Activated T-cell treated with anti-CD3 and anti-CD28 coated beads for 1 hour (primary cell): ENCODE measurements at regions not wholly inside any gene's neighbourhood (a gene's known extent, or its start where the extent isn't known, plus 50 kb on each side); places are given as distances from the start of the nearest gene placed in this dataset.
A peak's percentile ranks its signal among the peaks of the same experiment; 100 is the strongest.
"Not testable (repeated sequence)": the region's sequence is repeated elsewhere in the genome, so short reads cannot be mapped to it uniquely, and the experiment has no call there.

Source experiments
- DNase-seq: peaks from one replicate; pipeline ENCODE4 v3.0.0-alpha.2; 2020; ENCODE audit warnings: low read depth

DNA sequence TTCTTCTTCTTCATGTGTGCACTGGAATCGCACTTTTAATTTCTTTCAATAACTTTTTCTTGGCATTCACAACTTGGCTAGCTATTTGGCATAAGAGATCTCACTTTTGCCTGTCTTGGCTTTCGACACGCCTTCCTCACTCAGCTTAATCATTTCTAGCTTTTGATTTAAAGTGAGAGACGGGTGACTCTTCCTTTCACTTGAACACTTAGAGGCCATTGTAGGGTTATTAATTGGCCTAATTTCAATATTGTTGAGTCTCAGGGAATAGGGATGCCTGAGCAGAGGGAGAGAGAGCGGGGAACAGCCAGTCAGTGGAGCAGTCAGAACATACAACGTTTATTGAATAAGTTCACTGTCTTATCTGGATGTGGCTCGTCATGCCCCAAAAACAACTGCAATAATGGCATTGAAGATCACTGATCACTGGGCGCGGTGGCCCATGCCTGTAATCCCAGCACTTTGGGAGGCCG, 200.3 kb downstream of the SEC14L1 start:
- no peak for DNase-seq

DNA sequence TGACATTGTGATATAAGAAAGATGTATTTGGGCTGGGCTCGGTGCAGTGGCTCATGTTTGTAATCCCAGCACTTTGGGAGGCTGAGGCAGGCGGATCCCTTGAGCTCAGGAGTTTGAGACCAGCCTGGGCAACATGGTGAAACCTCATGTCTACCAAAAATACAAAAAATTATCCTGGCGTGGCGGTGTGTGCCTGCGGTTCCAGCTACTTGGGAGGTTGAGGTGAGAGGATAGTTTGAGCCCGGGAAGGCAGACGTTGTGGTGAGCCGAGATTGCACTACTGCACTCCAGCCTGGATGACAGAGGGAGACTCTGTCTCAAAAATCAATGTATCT, 201.9 kb downstream of the SEC14L1 start:
- not testable (repeated sequence) for DNase-seq

DNA sequence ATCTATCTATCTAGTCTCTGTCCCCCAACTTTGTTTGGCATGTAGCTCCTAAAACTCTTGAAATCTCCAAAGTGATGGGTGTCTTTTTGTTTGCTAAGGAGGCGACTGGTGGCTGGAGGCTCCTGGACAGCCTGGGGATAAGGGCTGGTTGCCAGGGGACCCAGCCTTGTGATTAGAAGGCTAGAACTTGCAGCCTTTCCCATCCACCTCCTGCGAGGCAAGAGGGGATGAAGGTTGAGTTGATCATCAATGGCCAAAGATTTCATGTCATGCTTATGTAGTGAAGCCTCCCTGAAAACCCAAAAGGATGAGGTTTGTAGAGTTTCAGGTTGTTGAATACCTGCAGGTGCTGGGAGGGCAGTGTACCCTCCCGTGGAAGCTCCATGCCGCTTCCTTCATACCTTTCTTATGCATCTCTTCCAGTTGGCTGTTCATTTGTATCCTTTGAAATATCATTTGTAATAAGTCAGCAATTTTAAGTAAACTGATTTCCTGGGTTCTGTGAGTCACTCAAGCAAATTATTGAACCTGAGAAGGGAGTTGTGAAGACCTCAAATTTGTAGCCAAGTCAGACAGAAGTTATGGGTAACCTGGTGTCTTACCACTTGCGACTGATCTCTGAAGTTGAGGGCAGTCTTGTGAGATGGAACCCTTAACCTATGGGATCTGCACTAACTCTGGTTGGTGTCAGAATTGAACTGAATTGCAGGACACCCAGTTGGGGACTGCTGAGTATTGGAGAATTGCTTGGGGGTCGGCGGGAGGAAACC, 202.4 kb downstream of the SEC14L1 start:
- DNase-seq = no peak

DNA sequence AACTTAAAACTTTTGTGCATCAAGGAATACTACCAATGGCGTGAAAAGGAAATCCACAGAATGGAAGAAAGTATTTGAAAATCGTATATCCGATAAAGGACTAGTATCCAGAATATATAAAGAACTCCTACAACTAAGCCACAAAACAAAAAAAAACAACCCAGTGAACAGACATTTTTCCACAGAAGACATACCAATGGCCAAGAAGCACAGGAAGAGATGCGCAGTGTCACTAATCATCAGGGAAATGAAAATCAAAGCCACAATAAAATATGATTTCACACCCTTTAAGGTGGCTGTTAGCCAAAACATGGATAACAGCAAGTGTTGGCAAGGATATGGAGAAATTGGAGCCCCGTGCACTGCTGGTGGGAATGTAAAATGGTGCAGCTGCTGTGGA, 203.3 kb downstream of the SEC14L1 start:
- no peak for DNase-seq

DNA sequence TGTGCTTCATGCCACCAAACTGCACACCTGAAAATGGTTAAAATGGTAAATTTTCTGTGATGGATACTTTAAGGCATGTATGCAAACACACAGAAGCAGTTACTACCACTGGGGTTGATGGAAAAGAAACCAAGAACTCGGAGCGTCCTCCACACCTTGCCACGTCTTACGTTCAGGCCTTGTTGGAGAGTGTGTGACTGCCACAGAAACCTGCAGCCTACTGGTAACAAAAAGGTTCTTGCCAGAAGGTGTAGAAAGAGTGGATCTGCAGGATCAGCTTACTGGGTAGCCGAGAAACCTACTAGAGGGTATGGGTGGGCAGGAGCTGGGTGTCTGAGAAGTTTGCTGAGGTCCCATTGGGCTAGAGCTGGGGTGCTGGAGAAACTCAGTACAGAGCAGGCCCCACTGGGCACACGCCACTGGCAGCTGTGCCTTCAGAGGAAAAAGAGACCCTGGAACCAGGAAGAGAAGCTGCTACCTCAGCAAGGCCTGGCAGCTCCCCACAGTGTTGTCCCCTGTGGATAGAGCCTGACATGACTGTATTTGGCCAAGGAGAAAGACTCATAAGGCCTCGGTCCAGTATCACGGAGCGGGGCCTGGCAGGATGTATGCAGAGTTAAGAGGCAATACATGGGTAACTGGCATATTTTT, 204.6 kb downstream of the SEC14L1 start:
- no peak for DNase-seq

DNA sequence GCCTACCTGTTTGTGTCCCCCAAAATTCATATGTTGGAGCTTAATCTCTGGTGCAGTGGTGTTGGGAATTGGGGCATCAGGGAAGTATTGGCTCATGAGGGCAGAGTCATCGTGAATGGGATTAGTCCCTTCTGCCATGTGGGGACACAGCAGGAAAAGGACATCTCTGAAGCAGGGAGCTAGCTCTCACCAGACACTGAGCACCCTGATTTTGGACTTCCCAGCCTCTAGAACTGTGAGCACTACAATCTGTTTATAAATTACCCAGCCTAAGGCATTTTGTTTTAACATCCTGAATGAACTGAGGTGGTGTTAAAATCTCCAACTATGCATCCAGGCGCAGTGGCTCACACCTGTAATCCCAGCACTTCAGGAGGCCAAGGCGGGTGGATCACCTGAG, 206.0 kb downstream of the SEC14L1 start:
- no peak for DNase-seq

DNA sequence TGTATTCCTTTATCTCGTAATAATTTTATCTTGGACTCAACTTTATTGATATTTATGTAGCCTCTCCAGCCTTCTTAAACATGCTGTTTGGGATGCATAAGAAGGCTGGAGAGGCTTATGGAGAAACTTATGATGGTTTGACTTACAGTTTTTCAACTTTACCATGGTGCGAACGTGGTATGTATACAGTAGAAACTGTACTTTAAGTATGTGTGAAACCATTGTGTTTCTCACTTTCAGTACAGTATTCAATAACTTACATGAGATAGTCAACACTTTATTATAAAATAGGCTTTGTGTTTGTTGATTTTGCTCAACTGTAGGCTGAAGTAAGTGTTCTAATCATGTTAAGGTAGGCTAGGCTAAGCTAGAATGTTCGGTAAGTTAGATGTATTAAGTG, 206.8 kb downstream of the SEC14L1 start:
- no peak for DNase-seq

DNA sequence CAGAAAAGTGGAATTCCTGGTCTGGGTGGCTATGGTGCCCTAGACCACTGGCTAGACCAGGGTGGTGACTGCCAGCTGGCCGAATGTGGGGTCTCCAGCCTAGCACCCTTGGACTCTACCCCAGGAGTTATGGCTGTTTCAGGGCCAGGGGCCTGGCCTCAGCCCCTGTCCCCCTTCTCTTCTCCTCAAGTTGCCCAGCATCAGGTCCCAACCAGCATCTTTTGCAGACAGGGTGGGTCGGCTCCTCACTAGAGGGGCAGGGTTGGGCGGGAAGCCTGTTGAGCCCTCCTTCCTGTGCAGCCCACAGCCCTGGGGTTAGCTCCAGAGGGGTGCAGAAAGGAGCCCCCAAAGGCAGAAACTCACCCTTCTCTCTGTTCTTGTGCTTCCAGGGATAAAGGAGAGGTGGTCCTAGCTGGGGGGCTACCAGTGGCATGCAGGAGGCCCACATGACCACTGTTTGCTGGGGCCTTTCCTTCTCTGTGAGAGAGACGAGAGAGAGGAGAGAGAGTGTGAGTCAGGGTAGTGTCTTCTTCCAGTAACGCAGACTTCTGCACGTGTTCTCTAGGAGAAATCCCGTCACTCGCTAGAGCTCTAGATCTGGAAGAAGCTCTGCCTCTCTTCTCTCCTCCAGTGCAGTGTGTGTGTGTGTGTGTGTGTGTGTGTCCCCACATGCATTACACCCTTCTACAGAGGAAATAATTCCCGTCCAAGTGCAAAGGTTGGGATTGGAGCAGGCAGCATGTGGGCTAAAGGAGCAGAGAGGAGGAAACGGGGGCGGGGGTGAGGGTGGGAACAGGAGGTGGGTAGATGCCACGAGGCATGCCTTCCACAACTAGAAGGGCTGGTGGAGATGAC, 209.4 kb downstream of the SEC14L1 start:
- no peak for DNase-seq

DNA sequence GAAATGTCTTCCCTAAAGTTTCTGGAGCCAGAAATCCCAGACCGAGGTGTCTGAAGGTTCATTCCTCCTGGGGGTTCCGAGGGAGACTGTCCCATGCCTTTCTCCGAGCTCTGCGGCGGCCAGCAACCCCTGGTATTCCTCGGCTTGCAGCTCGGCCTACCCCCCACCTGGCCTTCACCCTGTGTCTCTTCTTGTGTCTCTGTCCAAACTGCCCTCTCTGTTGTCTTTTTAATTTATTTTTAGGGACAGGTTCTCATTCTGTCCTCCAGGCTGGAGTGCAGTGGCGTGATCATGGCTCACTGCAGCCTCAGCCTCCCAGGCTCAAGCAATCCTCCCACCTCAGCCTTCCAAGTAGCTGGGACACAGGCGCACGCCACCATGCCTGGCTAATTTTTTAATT, 211.7 kb downstream of the SEC14L1 start:
- no peak for DNase-seq

DNA sequence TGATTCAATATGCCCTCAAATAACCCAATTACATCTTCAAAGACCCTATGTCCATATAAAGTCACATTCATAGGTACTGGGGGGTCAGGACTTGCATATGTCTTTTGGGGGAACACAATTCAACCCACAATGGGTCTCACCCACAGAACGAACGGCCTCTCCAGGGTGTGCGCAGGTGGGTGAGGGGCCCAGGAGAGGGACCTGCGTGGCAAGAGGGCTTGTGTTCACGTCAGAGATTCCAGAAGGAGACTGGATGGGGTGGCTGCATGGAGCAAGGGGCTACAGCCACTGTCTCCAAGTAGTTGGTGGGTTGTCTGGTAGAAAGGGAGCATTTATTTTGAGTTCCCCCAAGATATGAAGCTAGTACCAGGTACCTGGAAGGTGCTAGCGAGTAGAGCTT, 212.2 kb downstream of the SEC14L1 start:
- DNase-seq = no peak

DNA sequence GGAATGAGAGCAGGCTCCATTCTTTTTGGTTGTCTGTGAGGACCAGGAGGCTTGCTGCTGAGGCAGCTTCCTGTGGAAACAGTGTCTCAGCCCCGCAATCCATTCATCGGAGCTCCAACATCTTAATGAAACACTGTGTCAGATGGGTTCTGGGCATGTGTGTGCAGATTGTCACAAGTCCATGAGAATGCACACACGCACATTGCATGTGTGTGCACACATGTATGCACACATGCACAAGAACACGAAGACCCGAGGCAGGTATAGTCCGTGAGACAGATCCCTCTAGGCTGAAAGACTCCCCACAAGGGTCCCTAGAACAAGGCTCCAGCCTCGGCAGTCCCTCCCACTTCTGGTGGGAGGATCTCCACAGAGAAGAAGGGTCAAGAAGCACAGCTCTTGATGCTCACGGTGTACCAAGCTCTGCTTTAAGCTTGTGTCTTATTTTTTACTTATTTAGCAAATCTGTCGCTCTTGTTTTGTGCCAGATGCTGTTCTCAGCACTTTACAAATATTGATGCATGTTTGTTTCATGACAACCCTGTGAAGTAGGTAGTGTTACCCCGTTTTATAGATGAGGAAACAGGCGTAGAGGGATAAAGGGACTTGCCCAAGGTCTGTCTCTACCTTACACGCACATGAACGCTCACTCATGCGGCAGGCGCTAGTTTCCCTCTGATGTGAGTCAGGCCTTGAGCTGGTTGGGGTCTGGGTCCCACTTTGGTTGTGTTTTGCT, 213.1 kb downstream of the SEC14L1 start:
- no peak for DNase-seq

DNA sequence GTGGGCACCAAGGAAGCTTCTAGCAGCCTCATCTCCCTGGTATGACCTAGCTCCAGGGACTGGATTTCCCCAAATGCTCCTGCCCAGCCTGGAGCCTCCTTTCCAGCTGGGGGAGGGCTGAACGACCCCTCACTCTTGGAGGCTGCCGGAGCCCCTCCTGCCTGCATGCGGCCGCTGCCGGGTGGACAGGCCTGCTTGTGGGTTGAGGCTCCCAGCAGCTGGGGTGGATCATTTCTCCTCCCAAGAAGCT, 213.6 kb downstream of the SEC14L1 start:
- no peak for DNase-seq

DNA sequence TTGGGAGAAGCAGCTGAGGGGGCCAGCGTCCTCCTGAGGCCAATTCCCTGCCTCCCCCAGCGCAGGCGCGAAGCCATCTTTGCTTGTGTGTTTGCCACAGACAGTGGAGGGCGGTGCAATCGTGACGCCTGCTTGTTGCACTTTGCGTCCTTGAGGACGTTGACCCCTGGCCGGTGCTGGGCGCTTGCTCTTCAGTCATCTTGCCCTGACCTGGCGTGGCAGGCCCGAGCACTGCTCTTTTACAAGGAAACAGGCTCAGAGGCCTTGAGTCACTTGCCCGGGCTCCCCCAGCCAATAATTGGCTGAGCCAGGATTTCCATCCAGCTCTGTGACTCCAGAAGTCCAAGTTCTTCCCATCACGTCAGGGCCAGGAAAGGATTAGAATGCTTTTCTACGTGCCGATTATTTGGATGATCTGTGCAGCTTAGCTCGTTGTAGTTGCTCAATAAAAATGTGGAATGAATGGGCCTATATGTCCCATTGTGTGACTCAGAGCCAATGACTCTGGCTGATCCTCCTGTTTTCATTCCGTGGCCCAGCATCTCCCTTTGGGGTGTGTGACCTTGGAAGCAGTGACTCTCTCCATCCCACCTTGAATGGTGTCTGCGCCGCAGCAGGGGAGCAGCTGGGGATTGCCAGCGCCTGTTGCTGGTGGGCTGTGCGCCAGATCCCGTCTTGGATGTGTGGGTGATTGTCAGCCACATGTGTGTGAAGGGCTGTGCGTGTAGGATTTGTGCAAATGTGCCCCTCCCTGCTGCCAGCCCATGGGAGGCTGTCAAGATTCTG, 214.1 kb downstream of the SEC14L1 start:
- no peak for DNase-seq

DNA sequence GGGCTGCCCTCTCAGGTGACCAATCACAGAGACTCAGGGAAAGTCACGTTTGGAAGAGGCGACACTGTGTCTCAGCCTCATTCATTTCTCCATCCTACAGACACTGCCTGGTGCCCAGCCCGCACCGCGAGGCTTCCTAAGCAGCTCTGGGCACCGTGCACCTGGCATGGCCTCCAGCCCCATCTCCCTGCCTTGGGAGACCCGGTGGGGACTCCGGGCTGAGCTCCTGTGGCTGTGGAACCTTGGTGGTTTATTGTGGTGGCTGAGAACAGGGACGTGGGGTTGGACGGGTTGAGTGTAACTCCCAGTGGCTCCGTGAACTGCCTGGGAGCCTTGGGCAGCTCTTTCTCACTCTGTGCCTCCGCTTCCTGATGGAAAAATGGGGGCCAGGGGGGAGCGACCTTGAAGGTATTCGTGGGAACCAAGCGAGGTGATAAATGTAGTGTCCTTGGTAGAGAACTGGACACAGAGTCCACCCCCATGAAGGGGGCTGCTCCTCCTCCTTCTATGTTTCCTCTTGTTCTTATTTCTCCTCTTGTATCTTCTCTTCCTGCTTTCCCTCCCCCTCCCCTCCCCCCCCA, 215.4 kb downstream of the SEC14L1 start:
- DNase-seq = no peak

DNA sequence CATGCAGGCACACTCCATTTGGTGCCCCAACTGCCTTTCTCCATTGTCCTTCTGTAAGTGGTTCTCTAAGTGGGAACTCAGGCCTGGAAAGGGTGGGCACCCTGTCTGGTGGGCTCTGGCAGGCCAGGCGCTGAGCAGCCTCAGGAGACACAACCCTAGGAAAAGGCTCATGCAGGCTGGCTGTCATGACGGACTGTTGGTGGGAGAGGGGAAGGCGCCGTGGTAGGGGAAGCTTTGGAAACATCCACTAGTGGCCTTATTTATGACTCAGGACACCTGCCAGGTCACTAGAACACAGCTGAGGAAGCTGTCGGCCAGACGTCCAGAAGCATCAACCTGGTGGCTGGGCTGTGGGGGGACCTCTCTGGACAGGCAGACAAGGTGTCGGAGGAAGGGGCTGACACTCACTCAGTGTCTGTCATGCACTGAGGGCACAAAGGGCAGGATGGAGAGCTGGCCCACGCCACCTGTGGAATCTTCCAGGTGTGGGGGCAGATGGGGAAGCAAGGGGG, 216.0 kb downstream of the SEC14L1 start:
- DNase-seq = no peak

DNA sequence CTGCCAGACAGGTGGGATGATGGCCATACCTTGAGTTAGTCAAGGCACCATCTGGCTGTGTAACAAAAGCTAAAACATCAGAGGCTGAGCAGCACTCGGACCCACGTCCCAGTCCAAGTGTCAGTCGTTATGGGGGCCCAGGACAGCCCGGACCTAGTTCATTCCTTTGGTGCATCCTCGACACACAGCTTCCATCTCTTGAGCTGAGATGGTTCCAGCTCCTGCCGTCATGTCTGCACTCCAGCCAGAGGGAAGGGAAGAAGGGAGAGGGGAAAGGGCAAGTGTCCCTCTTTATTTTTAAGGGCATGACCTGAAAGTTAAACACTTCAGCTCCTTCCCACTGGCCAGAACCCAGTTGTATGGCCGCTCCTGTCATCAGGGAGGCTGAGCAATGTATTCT, 218.0 kb downstream of the SEC14L1 start:
- DNase-seq = no peak

DNA sequence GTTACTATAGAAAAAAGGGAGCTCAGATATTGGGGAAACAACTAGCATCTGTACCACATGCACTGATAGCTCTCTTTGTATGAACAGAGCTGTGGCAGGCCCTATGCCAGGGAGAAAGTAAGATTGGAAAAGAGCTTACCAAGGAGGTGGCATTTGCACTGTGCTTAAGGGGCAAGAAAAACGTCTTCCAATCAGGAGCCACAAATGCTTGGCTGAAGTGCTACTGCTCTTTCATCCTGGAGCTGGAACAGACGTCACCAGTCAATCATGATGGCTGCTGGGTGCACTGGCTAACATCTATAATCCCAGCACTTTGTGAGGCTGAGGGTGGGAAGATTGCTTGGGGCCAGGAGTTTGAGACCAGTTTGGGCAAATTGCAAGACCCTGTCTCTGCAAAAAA, 218.5 kb downstream of the SEC14L1 start:
- no peak for DNase-seq

DNA sequence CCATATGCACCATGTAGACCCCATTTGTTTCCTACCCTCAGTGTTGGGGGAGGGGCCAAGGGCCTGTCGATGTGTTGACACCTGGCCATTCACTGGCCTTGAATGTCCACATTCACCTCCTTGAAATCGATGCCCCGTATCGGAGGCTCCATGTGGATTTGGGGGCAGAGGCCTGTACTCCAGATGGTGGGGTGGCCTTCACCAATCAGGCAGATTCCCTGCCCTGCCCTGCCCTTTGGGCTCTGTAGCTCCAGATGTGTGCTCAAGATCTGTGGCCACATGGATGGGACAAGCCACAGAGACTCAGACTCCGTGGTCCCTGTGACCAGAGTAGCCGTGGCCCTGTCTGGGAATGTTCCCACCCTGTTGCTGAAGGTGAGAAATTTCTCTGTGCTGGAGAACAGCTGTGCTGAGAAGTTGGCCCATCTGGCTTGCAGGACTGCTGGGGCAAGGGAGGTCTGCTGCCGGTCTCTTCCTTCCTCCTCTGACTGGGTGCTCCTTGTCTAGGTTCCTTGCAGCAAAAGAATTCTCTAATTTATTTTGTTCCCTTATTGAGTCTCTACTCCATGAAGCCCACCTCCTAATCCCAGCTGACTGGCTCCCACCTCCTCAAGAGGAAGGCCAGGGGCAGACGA, 221.3 kb downstream of the SEC14L1 start:
- DNase-seq = no peak

DNA sequence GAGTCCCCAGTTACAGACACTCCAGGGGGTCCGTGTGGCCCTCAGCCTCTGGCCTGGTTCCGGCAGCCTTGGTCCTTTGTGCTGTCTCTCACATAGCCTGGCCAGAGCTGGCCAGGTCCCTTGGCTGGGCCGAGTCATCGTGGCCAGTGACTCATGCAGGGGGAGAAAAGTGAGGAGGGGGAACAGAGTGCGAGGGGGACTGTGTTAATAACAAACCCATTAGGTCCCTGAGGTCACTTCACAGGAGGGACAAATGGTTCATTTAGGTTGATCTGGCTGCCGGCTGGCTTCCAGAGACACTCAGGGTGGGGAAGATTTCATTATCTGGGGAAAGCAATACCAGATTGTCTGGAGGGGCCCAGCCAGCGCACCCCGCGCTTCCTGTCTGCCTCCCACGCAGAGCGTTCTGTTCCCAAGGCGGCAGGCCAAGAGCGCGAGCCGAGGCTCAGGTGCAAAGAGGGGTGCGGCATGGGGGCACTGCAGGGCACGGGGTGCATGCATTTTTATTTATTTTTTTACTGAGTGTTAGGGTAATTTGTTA, 223.1 kb downstream of the SEC14L1 start:
- DNase-seq = peak; percentile 40

DNA sequence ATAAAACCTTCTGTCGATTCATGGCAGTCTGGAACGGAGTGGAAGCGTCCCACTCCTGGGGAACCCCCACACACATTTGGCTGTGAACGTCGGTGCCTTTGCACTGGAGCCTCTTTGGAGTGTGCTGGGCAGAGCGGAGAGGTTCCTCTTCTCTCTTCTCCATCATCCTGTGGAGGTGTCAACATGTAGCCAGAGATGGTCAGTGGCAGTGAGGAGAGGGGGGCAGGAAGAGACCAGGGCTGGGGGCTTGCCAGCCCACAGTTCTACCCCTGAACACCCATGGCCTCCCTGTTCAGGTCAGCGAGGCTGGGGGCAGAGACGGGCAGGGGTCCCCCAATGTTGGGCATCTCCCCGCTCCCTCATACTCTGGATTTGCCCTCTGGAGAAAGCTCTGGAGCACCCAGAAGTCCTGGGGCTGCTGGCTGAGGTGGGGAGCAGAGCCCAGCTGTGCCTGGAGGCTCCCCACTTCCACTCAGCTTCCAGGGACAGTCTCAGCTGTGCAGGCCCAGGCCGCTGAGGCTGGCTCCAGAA, 223.7 kb downstream of the SEC14L1 start:
- no peak for DNase-seq
